ENCODE measurements at regions not wholly inside any gene's neighbourhood (a gene's known extent, or its start where the extent isn't known, plus 50 kb on each side); places are given as distances from the start of the nearest gene placed in this dataset.

DNA sequence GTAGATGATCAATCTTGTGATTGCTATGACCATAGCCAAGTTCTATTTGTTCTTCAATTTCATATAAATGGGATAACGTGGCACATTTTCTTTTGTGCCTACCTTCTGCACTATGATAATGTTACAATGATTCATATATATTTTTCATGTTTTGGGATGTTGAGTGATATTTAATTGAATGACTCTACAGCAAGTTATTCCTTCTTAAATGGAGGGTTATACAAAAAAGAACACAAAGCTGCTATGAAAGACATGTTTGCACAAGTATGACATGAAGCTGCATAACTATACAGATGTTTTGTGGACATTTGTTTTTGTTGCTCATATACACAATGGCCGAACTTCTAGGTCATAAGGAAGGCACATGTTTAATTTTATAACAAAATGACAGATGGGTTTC lies 356.2 kb downstream of the CBLN2 start:
- no peak for DNase-seq

DNA sequence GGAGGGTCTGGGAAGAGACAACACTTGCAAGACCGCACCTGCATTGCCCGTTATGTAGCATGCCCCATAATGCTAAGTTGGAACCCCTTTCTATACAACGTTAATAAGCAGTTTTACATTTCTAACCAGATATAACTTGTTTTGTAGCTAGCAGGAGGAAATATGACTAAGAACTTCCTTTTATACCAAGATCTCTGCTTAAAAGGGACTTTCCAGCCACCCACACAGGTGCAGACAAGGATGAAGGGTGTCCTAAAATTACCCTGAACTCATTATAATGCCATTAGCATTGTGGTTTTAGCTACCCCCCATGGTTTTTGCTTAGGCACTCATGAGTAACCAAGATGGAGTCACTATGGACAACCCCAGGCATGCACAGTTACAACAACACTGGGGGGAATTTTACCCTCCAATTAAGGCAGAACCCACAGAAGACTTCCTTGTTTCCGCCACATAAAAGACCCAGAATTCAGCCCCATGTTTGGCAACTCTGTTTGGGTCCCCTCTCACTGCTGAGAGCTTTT lies 362.8 kb downstream of the CBLN2 start:
- DNase-seq = no peak

DNA sequence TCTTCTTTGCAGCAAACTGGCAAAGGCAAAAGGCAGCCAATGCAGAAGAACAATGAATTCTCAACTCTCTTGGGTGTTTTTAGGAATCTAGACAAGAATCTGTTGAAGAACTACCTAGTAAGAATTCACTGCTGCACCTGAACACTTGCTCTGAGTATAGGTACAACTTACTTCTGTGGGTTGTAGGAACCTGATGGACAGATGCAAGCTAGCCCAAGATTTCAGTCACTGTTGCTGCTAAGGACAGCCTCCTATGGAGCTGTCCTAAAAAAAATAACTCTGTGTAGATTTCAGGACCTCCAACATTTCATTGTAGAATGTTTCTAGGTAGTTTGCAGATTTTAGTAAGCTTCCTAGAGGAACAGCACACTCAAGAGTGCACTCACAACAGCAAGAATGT lies 363.5 kb downstream of the CBLN2 start:
- DNase-seq = no peak

DNA sequence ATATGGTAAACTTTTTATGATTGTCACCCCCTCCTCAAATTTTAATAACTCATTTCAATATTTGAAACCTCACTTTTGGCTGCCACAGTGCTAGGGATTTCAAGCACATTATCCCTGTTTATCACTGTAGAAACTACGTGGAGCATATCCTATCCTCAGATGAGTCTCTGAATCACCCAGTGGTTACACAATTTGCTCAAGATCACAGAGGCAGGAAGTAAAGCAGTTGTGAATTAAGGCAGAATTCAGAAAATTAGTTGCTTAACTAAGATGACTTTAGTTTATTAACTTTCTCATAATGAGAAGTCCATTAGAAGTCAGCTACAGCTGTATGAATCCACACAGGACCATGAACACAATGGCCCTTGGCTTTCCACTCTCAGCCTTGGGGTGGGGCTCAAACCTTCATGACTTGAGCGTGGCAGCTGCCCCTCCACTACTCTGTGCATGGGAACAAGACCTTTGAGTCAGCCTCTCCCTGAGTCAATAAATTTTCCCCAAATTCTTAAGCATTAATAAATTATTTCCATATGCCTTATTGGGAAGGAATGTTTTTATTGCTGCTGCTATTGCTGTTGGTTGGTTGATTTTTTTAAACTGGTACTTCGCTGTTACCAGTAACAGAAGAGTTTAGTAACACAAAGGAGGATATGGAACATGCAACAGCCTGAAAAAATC lies 369.0 kb downstream of the CBLN2 start:
- peak in 1 of 3 donors; percentile 60 for DNase-seq

DNA sequence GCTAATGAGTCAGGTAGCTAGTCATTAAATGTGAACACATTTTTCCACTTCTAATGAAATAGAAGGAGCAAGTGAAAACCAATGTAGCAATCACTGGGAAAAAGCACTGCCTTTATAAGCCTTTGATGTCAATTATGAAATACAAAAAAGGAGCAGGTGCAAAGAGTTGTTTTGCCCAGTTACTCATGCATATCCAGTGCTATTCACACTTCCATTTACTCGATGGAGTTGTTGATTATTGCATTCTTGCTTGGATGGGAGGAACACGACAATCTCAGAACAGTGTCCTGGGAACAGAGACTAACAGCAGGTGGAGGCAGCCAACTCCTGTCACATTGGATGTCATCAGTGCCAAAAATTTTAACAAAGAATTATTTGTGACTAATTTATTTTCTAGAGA lies 372.5 kb downstream of the CBLN2 start:
- no peak for DNase-seq

DNA sequence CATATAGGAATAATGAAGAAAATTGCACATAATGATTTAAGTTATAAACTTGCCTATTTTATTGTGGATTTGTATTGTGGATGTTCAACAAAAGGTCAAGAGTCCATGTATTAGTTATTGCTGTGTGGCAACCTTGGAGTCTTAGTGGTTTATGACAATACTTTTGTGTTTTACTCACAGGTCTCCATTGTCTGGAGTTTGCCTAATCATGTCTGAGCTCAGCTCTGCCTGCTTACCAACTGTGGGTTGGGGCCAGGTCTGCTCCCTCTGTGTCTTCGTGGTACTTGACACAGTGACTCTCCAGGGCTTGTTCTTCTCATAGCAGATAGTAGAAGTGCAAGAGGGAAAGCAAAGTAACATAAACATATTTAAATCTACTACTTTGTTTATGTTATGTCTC lies 382.5 kb downstream of the CBLN2 start:
- DNase-seq = no peak

DNA sequence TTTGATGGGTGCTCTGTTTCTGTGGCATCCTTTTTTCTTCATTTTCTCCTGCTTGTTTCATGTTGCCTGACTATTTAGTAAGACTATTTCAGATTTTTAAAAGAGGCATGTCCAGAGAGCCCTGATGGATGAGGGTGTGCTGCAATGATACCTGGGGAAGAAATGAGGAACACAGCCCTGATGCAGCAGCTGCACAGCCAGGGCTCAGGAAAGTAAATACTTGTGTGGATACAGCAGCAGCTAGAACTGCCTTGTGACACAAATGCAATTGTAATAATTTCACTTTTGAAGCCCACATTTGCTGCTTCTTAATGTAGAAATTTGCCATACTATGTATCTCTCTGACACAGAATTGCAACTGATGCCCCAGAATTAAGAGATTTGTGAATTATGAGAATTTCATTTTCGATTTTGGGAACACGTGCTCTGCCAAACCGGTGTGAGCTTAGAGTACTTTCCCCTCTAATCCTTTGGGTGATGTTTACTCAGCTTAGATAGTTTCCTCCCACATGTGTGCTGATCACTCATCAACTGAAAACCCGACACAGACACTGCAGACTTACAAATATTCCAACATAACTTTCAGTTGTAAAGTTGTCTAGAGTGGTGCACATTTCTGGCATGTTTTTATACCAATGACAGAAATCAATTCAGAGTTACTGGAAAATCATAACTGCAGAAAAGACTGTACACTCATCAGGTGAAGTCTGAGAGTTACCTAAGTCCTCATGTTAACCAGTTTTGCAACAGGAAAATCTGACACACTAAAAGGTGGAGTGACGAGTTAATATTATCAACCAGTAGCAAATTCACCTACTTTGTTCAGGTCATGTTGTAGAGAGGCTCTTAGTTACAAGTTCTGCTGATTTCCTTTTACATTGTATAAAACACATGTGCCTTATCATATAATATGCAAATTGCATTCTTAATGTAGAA lies 383.4 kb downstream of the CBLN2 start:
- no peak for DNase-seq

DNA sequence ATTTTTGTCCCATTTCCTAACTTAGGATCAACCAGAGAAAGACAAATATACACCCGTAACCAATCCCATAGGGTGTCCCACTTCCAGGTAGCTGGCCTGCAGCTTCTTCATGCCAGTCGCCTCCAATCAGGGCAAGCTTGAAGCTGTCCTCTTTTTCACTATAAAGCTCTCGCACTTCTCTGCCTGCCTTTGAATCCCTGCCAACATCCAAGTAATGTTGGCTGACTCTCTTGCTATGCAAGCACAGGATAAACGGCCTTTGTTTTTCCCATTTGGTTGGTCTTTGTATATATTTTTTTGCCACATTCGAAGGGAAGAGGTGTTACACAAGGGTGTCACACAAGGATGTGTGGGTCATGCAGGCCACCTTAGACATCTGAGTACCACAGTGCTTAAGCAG lies 388.8 kb downstream of the CBLN2 start:
- peak in 2 of 3 donors; percentile 22 for DNase-seq

DNA sequence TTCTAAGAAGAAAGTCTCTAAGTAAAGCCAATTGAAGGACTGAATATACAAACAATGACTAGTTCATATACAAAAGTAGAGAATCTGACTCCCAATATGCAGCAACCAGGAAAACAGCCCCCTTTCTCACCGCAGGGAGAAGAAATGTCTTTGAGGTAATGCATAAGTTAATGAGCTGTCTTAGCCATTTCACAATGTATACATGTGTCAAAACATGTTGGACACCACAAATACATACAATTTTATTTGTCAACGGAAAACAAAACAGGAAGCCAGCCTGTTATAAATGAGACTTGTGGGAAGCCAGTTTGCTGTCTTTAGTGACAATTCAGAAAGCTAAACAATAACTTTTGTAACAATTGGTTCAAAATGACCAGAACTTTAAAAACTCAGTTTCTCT lies 389.2 kb downstream of the CBLN2 start:
- DNase-seq = no peak

DNA sequence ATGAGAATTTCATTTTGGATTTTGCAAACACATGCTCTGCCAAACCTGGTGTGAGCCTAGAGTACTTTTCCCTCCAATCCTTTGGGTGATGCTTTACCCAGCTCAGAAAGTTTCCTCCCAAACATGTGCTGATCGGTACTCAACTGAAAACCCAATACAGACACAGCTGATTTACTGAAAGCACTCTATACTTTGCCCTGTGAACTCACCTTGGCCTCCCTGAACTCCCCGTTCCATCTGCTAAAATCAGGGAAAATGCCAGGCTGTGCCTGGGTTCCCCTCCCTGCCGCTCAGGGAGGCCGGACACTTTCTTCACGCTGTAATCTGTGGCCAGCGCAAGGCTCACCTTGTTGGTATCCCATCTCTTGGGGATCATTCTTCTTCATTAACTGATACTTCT lies 391.2 kb downstream of the CBLN2 start:
- no peak for DNase-seq

DNA sequence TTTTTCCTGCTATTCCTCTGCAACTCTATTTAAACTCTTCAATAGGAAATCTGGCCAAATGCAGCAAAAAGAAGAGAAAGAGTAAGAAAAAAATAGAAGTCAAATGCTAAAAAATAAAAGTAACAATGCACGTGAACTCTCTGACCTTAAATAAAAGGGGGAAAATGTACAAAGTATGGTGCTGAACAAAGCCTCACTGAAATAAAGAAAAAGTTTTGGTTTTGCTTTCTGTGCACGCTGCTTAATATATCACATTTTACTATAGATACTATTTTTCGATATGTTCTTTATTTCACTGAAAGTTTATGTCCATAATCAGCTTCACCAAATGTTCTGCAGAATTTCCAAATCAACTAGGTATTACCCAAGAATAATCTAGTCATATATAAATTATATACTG lies 396.3 kb downstream of the CBLN2 start:
- DNase-seq = no peak

DNA sequence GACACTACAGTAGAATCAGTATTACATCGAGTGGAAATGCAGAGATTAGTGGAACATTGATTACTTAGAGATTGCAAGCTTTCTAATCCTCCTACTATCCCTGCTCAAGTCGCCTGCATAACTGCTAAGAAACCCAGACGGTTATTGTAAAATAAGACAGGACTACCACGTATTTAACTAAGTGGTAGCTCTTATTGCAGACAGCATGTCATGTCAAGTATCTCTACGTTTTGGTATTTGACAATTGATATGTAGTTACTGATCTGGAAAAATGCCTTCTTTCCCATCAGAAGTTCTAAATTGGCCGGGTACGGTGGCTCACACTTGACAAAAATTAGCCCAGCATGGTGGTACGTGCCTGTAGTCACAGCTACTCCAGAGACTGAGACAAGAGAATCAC lies 404.1 kb downstream of the CBLN2 start:
- no peak for DNase-seq

DNA sequence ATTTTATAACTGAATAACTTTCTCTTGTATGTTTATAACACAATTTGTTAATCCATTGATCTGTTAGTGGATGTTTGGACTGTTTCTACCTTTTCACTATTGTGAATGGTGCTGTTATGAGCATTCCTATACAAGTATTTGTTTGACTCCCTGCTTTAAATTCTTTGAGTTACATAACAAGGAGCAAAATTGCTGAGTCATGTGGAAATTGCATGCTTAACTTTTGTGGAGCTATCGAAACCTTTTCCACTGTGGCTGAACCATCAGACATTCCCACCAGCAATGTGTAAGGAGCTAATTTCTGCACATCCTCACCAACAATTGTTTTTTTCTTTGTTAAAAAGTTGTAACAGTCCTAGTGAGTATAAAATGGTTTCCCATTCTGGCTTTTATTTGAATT lies 415.5 kb downstream of the CBLN2 start:
- DNase-seq = no peak

DNA sequence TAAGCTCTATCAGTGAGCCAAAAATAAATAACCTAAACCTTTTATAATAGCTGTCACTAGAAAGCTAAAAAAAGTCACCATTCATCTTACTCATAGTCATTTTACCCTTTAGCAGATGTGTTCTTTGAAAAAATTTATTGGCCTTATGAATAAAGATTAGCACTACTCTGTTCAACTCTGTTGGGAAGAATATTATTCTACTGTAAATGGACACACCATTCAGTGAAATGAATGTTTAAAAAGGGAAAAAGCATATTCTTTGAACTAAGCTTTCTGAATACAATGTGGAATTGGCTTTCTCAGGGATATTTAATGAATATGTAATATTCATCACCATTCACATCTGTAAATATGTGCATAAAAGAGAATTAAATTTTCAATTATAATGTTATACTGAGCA lies 422.0 kb downstream of the CBLN2 start:
- DNase-seq = no peak

DNA sequence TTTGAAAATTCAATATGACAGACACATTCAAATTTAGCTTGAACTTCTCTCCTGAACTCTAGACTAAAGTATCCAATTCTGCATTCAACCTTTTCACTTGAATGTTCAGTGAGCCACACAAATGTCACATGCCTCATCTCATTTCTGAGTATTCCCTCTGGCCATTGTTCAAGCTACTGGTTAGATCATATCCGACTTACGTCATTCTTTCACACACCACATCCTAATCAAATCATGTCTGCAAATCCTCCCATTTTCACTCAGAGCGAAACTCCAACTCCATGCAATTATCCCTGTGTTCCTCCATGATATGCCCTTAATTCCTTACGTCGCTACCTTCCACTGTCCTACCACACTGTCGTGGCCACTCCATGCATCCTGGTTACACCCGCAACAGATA lies 425.1 kb downstream of the CBLN2 start:
- DNase-seq = no peak

DNA sequence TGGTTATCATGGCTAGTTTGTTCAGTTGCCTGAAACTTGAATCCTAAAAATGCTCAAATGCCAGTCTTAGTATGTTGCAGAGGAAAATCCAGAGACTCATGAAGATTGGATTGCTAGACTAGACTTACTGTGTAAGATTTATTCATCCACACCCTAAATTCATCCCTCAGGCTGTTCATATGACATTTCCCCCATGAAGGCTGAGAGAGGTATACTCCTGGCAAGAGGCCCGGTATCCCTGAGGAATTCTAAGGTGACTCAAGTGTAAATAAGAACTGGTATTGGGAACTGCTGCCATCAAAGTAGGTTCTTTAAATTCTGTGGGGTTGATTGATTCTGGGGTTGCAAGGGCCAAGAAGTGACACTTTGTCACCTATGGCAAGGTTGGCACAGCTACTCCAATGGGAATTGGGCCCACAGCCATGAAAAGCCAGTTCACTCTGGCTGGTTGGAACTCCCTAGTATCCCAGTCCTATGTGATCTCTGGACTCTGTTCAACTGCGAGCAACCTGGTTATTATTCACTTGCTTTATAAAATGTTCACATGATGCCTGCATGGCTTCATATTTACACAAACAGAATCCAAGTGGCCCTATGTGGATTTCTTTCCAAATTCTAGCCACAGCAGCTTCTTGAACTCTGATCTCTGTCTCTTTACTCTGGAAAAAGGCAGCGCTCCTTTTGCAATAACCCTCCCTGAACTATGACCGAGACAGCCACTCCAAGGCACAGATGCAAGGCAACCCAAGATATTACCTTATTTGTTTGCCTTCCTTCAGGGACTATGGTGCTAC lies 429.1 kb downstream of the CBLN2 start:
- no peak for DNase-seq

DNA sequence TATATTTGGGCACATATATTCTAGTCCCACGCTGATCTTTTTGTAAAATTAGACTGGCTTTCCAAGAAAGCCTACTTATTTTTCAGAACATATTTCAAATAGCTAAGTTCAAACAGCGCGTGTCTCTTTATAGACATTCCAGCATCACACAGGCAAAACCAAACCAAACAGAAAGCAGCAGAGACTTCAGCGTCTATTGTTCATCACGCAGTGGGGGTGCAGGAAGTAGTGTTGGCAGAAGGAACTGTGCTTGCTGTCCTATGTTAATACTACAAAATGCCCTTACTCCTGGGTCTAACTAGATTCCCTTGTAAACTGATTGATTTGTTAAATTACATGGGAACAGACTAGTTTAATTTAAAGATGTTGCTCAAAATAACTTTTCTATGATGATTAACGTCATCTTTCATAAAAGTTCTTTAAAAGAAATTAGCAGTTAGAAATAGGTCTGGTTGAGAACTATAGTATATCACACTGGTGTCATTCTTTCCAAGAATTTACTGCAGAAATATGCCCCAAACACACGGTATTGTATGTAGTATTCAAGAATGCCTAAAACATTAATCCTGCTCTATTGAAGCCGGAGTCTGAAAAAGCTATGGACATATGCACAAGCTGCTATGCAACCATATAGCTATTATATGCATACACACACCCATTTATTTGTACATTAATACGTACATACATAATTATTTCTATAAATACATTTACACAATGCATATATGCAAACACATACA lies 436.3 kb downstream of the CBLN2 start:
- DNase-seq = peak; percentile 16 to 40 (median 29)

DNA sequence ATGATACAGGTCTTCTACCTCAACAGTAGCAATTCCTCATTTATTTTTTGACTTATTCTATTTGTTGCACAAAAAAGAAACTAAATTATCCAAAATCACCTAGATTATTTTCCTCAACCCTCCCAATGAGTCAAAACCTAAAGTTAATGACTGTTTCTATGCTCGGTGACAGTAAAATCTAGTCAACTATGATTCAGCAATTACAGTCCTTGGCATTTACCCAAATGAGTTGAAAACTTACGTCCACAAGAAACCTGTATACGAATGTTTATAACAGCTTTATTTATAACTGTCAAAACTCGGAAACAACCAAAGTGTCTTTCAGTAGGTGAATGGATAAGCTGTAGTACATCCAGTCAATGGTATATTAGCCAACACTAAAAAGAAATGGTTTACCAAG lies 439.3 kb downstream of the CBLN2 start:
- no peak for DNase-seq

DNA sequence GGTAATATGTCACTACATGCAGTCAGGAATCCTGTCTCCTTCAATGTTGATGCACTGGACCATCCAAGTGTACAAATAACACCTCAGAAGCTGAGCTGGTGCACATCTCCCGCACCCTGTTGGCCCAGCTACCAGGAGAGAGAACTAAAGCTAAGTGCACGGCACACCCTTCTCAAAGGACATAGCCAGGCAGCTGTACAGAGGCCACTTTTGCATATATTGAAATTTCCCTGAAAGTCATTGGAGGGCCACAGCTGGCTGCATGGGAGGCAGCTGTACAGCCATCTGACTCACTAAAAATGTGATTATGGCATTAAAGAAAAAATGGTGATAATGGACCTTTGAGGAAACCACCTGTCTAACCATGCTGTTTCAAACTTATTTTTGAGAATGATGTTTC lies 441.7 kb downstream of the CBLN2 start:
- no peak for DNase-seq

DNA sequence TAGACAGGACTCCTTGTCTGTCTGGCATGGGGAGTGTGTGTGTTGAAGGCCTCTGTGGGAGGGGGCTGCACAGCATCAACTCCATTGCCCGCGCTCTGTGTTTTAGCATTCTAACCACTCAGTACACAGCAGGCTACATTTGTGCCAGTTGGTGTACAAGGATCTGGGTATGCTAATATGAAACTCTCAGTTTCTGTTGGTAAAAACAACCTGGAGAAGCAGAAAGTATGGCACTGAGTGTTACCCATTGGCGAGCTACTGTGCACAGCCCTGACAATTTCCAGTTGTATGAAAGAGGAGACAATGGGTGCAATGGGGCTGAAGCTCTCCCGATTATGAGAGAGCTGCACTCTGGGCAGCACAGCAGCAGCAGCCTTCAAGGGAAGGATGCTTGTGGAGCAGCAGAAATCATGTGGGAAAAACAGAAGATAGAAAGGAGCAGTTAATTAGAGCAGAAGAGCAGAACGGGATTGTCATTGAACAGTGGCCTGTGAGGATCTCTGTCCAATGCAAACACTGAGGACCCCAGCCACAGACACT lies 443.6 kb downstream of the CBLN2 start:
- no peak for DNase-seq

DNA sequence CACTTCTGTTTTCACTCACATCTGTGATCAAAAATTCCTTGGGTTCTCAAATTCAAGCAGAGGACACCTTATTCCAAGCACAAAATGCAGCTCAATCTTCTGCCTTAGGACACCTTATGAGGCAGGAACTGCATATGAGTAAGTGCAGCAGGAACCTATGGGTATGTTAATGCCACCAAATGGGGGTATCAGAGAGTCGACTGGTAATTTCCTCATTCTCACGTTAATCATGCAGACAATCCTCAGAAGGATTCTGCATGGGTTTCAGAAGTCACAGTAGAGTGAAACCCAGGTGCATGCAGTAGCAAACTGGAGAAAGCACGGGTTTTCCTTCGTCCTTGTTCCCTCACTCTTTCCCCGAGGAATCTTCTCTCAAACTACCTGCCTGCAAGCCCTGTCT lies 452.8 kb downstream of the CBLN2 start:
- DNase-seq = no peak

Measured in muscle of back (tissue), 3 donors.